Spleen (tissue), 11 donors: ENCODE measurements at regions not wholly inside any gene's neighbourhood (a gene's known extent, or its start where the extent isn't known, plus 50 kb on each side); places are given as distances from the start of the nearest gene placed in this dataset.

Source experiments
- DNase-seq: peaks from one replicate; pipeline ENCODE4 v3.0.0-alpha.2; 2020
- H3K27ac ChIP-seq, 8 donors: fragments of 200-600 bp; sonication (generic) in 7 of 8; 1 replicate in 4 of 8; 2 replicates in 4 of 8; pipeline versions ENCODE4 v1.5.0 to v1.8.0; 2016 to 2021; ENCODE audit warnings: inconsistent platforms in 4 of 8, mild to moderate bottlenecking in 4 of 8, moderate library complexity in 1 of 8
- H3K27me3 ChIP-seq, 7 donors: fragments of 200-600 bp; sonication (generic) in 6 of 7; replicated peaks in 1 of 7; 1 replicate in 4 of 7; 2 replicates in 3 of 7; pipeline versions ENCODE4 v1.5.0 to v1.8.0; 2016 to 2021; ENCODE audit warnings: inconsistent platforms in 3 of 7, mild to moderate bottlenecking in 1 of 7
- H3K36me3 ChIP-seq, 6 donors: fragments of 200-600 bp; sonication (generic) in 5 of 6; 1 replicate in 4 of 6; 2 replicates in 2 of 6; pipeline versions ENCODE4 v1.5.0 to v1.8.0; 2016 to 2021; ENCODE audit warnings: inconsistent platforms in 2 of 6
- H3K4me1 ChIP-seq, 6 donors: fragments of 200-600 bp; sonication (generic) in 5 of 6; 1 replicate in 3 of 6; 2 replicates in 3 of 6; pipeline versions ENCODE4 v1.5.0 to v1.8.0; 2016 to 2021; ENCODE audit warnings: inconsistent platforms in 3 of 6
- H3K4me3 ChIP-seq, 8 donors: fragments of 200-600 bp; sonication (generic) in 7 of 8; 1 replicate in 4 of 8; 2 replicates in 4 of 8; pipeline versions ENCODE4 v1.5.0 to v1.8.0; 2016 to 2021; ENCODE audit warnings: inconsistent platforms in 4 of 8, mild to moderate bottlenecking in 4 of 8, moderate library complexity in 2 of 8
- H3K9me3 ChIP-seq, 8 donors: fragments of 200-600 bp; sonication (generic) in 7 of 8; 1 replicate in 4 of 8; 2 replicates in 4 of 8; pipeline versions ENCODE4 v1.5.0 to v1.8.0; 2016 to 2021; ENCODE audit warnings: inconsistent platforms in 4 of 8
- POLR2A ChIP-seq, 3 donors: fragments of 450-650 bp; IDR thresholded peaks; one replicate each; pipeline ENCODE4 v1.5.1; 2017; ENCODE audit warnings: antibody characterized with exemption in 3 of 3, mild to moderate bottlenecking in 1 of 3
- POLR2AphosphoS5 ChIP-seq, 3 donors: sonication (generic); formaldehyde crosslinking; IDR thresholded peaks; one replicate each; pipeline ENCODE4 v1.5.1; 2017; ENCODE audit warnings: antibody characterized with exemption in 3 of 3
- WGBS, 5 donors: extraction: QIAGEN DNeasy Blood & Tissue Kit in 3 of 5; methylation state at CpG; one replicate each; pipeline versions ENCODE4 v1.1.5 to v1.1.7; 2013 to 2018; 5-methylcytosine and 5-hydroxymethylcytosine counted together
- intact Hi-C: fragments of 100-400 bp; cut with DNase I; formaldehyde crosslinking; loops from one replicate; pipeline ENCODE4 v1.15.0; 2023; ENCODE audit warnings: low total_unique reads
- TF ChIP-seq, protein P1 (sequence below), 11 experiments: fragments of 200-600 bp in 7 of 11; fragments of 450-650 bp in 4 of 11; sonication (generic) in 4 of 11; IDR thresholded peaks in 8 of 11; conservative IDR thresholded peaks in 3 of 11; 1 replicate in 7 of 11; 2 replicates in 4 of 11; pipeline versions ENCODE4 v1.4.0 to v1.8.0; 2016 to 2021; ENCODE audit warnings: antibody characterized with exemption in 11 of 11, inconsistent platforms in 4 of 11, mild to moderate bottlenecking in 1 of 11
- donor health status: healthy with polysubstance abuse.
- donor health status: DM: no; HTN: no; CAD: no; lungs with moderate emphysema.
- donor health status: DM: no; HTN: no; CAD: no.
- donor health status: Bipolar disorder and iron deficiency.
- donor health status: healthy.
- donor health status: DM: no; HTN: no; CAD: no.
- donor health status: DM: yes; HTN: yes; CAD: no.

DNA sequence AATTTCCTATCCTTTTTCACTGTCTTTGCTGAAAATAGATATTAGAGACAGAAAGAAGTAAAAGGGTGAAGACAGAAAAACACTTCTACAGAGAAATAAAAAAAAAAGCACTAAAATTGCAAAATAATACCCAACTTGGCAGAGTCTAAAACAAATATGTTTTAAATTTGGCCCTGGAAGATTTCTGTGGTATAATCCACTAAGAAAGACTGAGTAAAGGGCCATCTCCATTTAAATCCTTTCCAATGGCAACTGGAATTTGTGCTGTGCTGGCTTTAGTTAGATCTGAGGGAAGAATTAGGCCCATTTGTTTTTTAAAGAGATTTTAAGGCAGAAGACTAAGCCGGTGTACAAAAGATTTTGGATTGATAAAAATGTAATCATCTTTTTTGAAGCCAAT lies 321.2 kb downstream of the GJA1 start:
- H3K4me1 ChIP-seq, result no peaks in the 10 kb centered on the region
- no peak overlapping the region for H3K27ac ChIP-seq
- H3K27me3 ChIP-seq, result no peaks in the 10 kb centered on the region
- TF ChIP-seq, protein P1, sequence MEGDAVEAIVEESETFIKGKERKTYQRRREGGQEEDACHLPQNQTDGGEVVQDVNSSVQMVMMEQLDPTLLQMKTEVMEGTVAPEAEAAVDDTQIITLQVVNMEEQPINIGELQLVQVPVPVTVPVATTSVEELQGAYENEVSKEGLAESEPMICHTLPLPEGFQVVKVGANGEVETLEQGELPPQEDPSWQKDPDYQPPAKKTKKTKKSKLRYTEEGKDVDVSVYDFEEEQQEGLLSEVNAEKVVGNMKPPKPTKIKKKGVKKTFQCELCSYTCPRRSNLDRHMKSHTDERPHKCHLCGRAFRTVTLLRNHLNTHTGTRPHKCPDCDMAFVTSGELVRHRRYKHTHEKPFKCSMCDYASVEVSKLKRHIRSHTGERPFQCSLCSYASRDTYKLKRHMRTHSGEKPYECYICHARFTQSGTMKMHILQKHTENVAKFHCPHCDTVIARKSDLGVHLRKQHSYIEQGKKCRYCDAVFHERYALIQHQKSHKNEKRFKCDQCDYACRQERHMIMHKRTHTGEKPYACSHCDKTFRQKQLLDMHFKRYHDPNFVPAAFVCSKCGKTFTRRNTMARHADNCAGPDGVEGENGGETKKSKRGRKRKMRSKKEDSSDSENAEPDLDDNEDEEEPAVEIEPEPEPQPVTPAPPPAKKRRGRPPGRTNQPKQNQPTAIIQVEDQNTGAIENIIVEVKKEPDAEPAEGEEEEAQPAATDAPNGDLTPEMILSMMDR (IDR thresholded peaks at IDR 0.05 in 8 of 11, conservative IDR thresholded peaks at IDR 0.05 in 3 of 11), result no peak
- TF ChIP-seq POLR2A (IDR thresholded peaks at IDR 0.05), result no peak
- no peak for TF ChIP-seq POLR2AphosphoS5 (IDR thresholded peaks at IDR 0.05)
- intact Hi-C loops, result no loop called here
- 83 to 98% (median 91%) methylated on average over 1 of the region's 1 CpG for WGBS, 5 donors
- DNase-seq, result no peak
- no peak overlapping the region for H3K4me3 ChIP-seq
- H3K9me3 ChIP-seq, result no peaks in the 10 kb centered on the region
- no peaks in the 10 kb centered on the region for H3K36me3 ChIP-seq

DNA sequence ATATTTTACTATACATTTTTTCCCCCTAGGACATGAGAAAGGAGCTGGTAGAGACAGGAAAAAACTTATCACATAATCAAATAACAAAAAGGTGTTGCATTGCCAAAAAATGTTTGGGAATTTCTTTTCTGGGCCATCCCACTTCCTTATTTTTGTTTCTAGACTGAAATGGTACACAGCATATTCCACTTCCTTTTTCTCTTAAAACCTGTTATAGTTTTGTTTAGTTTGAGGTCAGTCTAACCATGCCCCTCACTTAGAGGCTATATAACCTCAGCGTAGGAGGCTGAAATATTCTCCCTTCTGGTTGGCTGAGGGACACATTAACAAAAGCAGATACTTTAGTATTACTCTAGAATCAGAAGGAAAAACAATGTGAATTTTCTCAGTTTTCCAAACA lies 323.9 kb downstream of the GJA1 start:
- Histone ChIP-seq H3K4me1 (no peaks in the 10 kb centered on the region), H3K9me3 (no peaks in the 10 kb centered on the region), H3K36me3 (no peaks in the 10 kb centered on the region), H3K27me3 (no peaks in the 10 kb centered on the region), H3K4me3 (no peak overlapping the region), H3K27ac (no peak overlapping the region)
- intact Hi-C loops, result no loop called here
- 25 to 40% (median 34%) methylated on average over 1 of the region's 1 CpG for WGBS, 5 donors
- DNase-seq, result no peak
- TF ChIP-seq, protein P1 (IDR thresholded peaks at IDR 0.05 in 8 of 11, conservative IDR thresholded peaks at IDR 0.05 in 3 of 11), result no peak
- TF ChIP-seq POLR2AphosphoS5 (IDR thresholded peaks at IDR 0.05) (no peak), POLR2A (IDR thresholded peaks at IDR 0.05) (no peak)

DNA sequence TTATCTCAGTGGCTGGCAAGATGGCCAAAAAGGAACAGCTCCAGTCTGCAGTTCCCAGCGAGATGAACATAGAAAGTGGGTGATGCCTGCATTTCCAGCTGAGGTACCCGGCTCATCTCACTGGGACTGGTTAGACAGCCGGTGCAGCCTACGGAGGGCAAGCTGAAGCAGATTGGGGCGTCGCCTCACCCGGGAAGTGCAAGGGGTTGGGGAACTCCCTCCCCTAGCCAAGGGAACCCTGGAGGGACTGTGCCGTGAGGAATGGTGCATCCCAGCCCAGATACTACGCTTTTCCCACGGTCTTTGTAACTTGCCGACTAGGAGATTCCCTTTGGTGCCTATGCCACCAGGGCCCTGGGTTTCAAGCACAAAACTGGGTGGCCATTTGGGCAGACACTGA lies 324.7 kb downstream of the GJA1 start:
- DNase-seq, result no peak
- Histone ChIP-seq H3K4me1 (no peaks in the 10 kb centered on the region), H3K9me3 (no peaks in the 10 kb centered on the region), H3K36me3 (no peaks in the 10 kb centered on the region), H3K27ac (no peak overlapping the region), H3K4me3 (no peak overlapping the region), H3K27me3 (no peaks in the 10 kb centered on the region)
- 80 to 94% (median 93%) methylated on average over 9 to 11 of the region's 11 CpGs for WGBS, 5 donors
- intact Hi-C loops, result no loop called here
- TF ChIP-seq, protein P1 (IDR thresholded peaks at IDR 0.05 in 8 of 11, conservative IDR thresholded peaks at IDR 0.05 in 3 of 11), result no peak
- no peak for TF ChIP-seq POLR2AphosphoS5 (IDR thresholded peaks at IDR 0.05)
- TF ChIP-seq POLR2A (IDR thresholded peaks at IDR 0.05), result no peak

DNA sequence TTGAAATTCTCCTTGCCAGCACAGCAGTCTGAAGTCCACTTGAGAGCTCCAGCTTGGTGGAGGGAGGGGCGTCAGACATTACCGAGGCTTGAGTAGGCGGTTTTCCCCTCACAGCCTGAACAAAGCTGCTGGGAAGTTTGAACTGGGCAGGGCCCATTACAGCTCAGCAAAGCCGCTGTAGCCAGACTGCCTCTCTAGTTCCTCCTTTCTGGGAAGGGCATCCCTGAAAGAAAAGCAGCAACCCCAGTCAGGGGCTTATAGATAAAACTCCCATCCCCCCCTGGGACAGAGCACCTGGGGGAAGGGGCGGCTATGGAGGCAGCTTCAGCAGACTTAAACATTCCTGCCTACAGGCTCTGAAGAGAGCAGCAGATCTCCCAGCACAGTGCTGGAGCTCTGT lies 325.3 kb downstream of the GJA1 start:
- no peak for DNase-seq
- no peaks in the 10 kb centered on the region for H3K4me1 ChIP-seq
- intact Hi-C loops, result no loop called here
- H3K36me3 ChIP-seq, result no peaks in the 10 kb centered on the region
- no peaks in the 10 kb centered on the region for H3K9me3 ChIP-seq
- no peak overlapping the region for H3K27ac ChIP-seq
- no peak overlapping the region for H3K4me3 ChIP-seq
- H3K27me3 ChIP-seq, result no peaks in the 10 kb centered on the region
- TF ChIP-seq, protein P1 (IDR thresholded peaks at IDR 0.05 in 8 of 11, conservative IDR thresholded peaks at IDR 0.05 in 3 of 11), result no peak
- TF ChIP-seq POLR2AphosphoS5 (IDR thresholded peaks at IDR 0.05) (no peak), POLR2A (IDR thresholded peaks at IDR 0.05) (no peak)
- 73 to 92% (median 88%) methylated on average over 4 to 5 of the region's 5 CpGs for WGBS, 5 donors
